Right lobe of liver (tissue), 4 donors: ENCODE measurements at regions not wholly inside any gene's neighbourhood (a gene's known extent, or its start where the extent isn't known, plus 50 kb on each side); places are given as distances from the start of the nearest gene placed in this dataset.

Source experiments
- POLR2A ChIP-seq: fragments of 450-650 bp; IDR thresholded peaks from one replicate; pipeline ENCODE4 v1.6.1; 2017; ENCODE audit warnings: antibody characterized with exemption, mild to moderate bottlenecking
- TF ChIP-seq, protein P1 (sequence below), 4 donors: fragments of 200-600 bp in 3 of 4; fragments of 450-650 bp in 1 of 4; IDR thresholded peaks; one replicate each; pipeline versions ENCODE4 v1.5.1 to v1.8.0; 2016 to 2022; ENCODE audit warnings: antibody characterized with exemption in 4 of 4, mild to moderate bottlenecking in 2 of 4
- donor health status: DM: no; HTN: no; CAD: no.
- donor health status: DM: no; HTN: no; CAD: no.
- donor health status: DM: no; HTN: yes; CAD: no.

DNA sequence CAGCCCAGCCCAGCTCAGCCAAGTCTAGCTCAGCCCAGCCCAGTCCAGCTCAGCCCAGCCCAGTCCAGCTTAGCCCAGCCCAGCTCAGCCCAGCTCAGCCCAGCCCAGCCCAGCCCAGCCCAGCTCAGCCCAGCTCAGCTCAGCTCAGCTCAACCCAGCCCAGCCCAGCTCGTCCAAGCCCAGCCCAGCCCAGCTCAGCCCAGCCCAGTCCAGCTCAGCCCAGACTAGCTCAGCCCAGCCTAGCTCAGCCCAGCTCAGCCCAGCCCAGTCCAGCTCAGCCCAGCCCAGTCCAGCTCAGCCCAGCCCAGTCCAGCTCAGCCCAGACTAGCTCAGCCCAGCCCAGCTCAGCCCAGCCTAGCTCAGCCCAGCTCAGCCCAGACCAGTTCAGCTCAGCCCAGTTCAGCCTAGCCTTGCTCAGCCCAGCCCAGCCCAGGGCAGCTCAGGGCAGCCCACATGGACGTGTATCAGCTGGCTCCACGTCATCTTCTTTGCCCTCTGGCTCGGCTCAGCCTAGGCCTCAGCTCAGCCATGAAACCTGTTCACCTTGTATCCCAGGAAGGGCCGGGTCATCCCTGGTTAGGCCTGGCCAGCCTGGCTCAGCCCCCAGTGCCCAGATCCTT lies 185.6 kb downstream of the TMEM121 start:
- TF ChIP-seq POLR2A, result no peak
- TF ChIP-seq, protein P1, sequence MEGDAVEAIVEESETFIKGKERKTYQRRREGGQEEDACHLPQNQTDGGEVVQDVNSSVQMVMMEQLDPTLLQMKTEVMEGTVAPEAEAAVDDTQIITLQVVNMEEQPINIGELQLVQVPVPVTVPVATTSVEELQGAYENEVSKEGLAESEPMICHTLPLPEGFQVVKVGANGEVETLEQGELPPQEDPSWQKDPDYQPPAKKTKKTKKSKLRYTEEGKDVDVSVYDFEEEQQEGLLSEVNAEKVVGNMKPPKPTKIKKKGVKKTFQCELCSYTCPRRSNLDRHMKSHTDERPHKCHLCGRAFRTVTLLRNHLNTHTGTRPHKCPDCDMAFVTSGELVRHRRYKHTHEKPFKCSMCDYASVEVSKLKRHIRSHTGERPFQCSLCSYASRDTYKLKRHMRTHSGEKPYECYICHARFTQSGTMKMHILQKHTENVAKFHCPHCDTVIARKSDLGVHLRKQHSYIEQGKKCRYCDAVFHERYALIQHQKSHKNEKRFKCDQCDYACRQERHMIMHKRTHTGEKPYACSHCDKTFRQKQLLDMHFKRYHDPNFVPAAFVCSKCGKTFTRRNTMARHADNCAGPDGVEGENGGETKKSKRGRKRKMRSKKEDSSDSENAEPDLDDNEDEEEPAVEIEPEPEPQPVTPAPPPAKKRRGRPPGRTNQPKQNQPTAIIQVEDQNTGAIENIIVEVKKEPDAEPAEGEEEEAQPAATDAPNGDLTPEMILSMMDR (IDR thresholded peaks at IDR 0.05), result no peak
